Loucy (cell line): ENCODE measurements at regions not wholly inside any gene's neighbourhood (a gene's known extent, or its start where the extent isn't known, plus 50 kb on each side); places are given as distances from the start of the nearest gene placed in this dataset.

ENCODE experiments used
- H2AFZ ChIP-seq: fragments of 200-600 bp; sonication (generic); 2 replicates; pipeline ENCODE4 v1.6.0; 2016; ENCODE audit warnings: antibody characterized with exemption, mild to moderate bottlenecking, low read length, moderate library complexity
- H3F3A ChIP-seq: fragments of 200-600 bp; 2 replicates; pipeline ENCODE4 v1.6.0; 2016; ENCODE audit warnings: antibody characterized with exemption, low read depth, mild to moderate bottlenecking
- H3K27me3 ChIP-seq: fragments of 200-600 bp; sonication (generic); 2 replicates; pipeline ENCODE4 v1.6.1; 2014; ENCODE audit warnings: low read length, mild to moderate bottlenecking; ENCODE audit not compliant: insufficient read depth, poor library complexity, severe bottlenecking
- H3K36me3 ChIP-seq: fragments of 200-600 bp; sonication (generic); 2 replicates; pipeline ENCODE4 v1.6.1; 2016; ENCODE audit warnings: low read length; ENCODE audit not compliant: insufficient read depth
- H3K4me1 ChIP-seq: fragments of 200-600 bp; sonication (generic); 2 replicates; pipeline ENCODE4 v1.5.1; 2014; ENCODE audit warnings: low read length, mild to moderate bottlenecking; ENCODE audit not compliant: insufficient read depth, poor library complexity, severe bottlenecking
- H3K4me2 ChIP-seq: fragments of 200-600 bp; sonication (generic); 2 replicates; pipeline ENCODE4 v1.6.0; 2014; ENCODE audit warnings: antibody characterized with exemption, low read length, low read depth, mild to moderate bottlenecking; ENCODE audit not compliant: poor library complexity, severe bottlenecking
- H3K4me3 ChIP-seq: fragments of 200-600 bp; sonication (generic); 2 replicates; pipeline ENCODE4 v1.5.1; 2014; ENCODE audit warnings: low read length, mild to moderate bottlenecking, mixed read lengths; ENCODE audit not compliant: poor library complexity, severe bottlenecking
- H3K79me2 ChIP-seq: fragments of 200-600 bp; sonication (generic); 2 replicates; pipeline ENCODE4 v1.6.1; 2014; ENCODE audit warnings: low read length; ENCODE audit not compliant: insufficient read depth
- H3K9ac ChIP-seq: fragments of 200-600 bp; sonication (generic); 2 replicates; pipeline ENCODE4 v1.6.0; 2014; ENCODE audit warnings: mild to moderate bottlenecking, low read depth, low read length, moderate library complexity; ENCODE audit not compliant: poor library complexity, severe bottlenecking
- H3K9me2 ChIP-seq: fragments of 200-600 bp; sonication (generic); replicated peaks from 2 replicates; pipeline ENCODE4 v1.6.1; 2016; ENCODE audit warnings: low read depth, low read length, mixed read lengths
- H3K9me3 ChIP-seq: fragments of 200-600 bp; sonication (generic); 2 replicates; pipeline ENCODE4 v1.6.1; 2014; ENCODE audit warnings: mild to moderate bottlenecking, antibody characterized with exemption, low read length, low read depth; ENCODE audit not compliant: insufficient read depth
- H4K20me1 ChIP-seq: fragments of 200-600 bp; sonication (generic); 2 replicates; pipeline ENCODE4 v1.6.0; 2014; ENCODE audit warnings: antibody characterized with exemption, low read length, mild to moderate bottlenecking; ENCODE audit not compliant: insufficient read depth, poor library complexity, severe bottlenecking
- CTCF ChIP-seq: fragments of 200-600 bp; sonication (generic); conservative IDR thresholded peaks from 2 replicates; pipeline ENCODE4 v1.5.1; 2014; ENCODE audit warnings: mild to moderate bottlenecking, antibody characterized with exemption, low read length
- EZH2phosphoT487 ChIP-seq: fragments of 200-600 bp; IDR thresholded peaks from 2 replicates; pipeline ENCODE4 v1.6.1; 2018; ENCODE audit warnings: antibody characterized with exemption, mild to moderate bottlenecking, moderate library complexity, borderline replicate concordance

GRCh38 chr10:4312051-4312835, 513.8 kb upstream of the AKR1E2 start:
- Histone ChIP-seq H3K9me2 (no peaks in the 10 kb centered on the region), H3K4me2 (no peak overlapping the region), H3K4me3 (no peak overlapping the region), H3K79me2 (no peaks in the 10 kb centered on the region), H2AFZ (no peak overlapping the region), H3F3A (no peaks in the 10 kb centered on the region), H3K9me3 (no peaks in the 10 kb centered on the region), H3K9ac (no peak overlapping the region), H3K27me3 (no peaks in the 10 kb centered on the region), H3K36me3 (no peaks in the 10 kb centered on the region), H3K4me1 (no peaks in the 10 kb centered on the region), H4K20me1 (no peaks in the 10 kb centered on the region)
- TF ChIP-seq EZH2phosphoT487 (no peak), CTCF (no peak)

- Histone ChIP-seq H4K20me1 (no peaks in the 10 kb centered on the region), H3K9me3 (no peaks in the 10 kb centered on the region), H3K36me3 (no peaks in the 10 kb centered on the region), H3K4me3 (no peak overlapping the region), H2AFZ (no peak overlapping the region), H3K27me3 (no peaks in the 10 kb centered on the region), H3F3A (no peaks in the 10 kb centered on the region), H3K79me2 (no peaks in the 10 kb centered on the region), H3K9me2 (no peaks in the 10 kb centered on the region), H3K4me2 (no peak overlapping the region), H3K4me1 (no peaks in the 10 kb centered on the region), H3K9ac (no peak overlapping the region)
- no peak for TF ChIP-seq EZH2phosphoT487
- no peak for TF ChIP-seq CTCF
These were observed 515.8 kb upstream of the AKR1E2 start for GRCh38 chr10:4310172-4310571.

- Histone ChIP-seq H3K9me2 (no peaks in the 10 kb centered on the region), H3F3A (no peaks in the 10 kb centered on the region), H4K20me1 (no peaks in the 10 kb centered on the region), H3K4me2 (no peak overlapping the region), H3K27me3 (no peaks in the 10 kb centered on the region), H3K9me3 (no peaks in the 10 kb centered on the region), H3K79me2 (no peaks in the 10 kb centered on the region), H3K36me3 (no peaks in the 10 kb centered on the region), H2AFZ (no peak overlapping the region), H3K4me3 (no peak overlapping the region), H3K9ac (no peak overlapping the region), H3K4me1 (no peaks in the 10 kb centered on the region)
- TF ChIP-seq CTCF, result no peak
- no peak for TF ChIP-seq EZH2phosphoT487
These were observed 518.1 kb upstream of the AKR1E2 start for GRCh38 chr10:4307910-4308309.
